Retinal pigment epithelial cell (primary cell): ENCODE measurements at regions not wholly inside any gene's neighbourhood (a gene's known extent, or its start where the extent isn't known, plus 50 kb on each side); places are given as distances from the start of the nearest gene placed in this dataset.

Experiments used
- DNase-seq: peaks from one replicate; pipeline ENCODE4 v3.0.0-alpha.2; 2010; ENCODE audit warnings: low read depth
- H3K4me3 ChIP-seq: 2 replicates; pipeline ENCODE4 v1.5.1; 2011; ENCODE audit warnings: mild to moderate bottlenecking, low read length, control low read depth, moderate library complexity
- CTCF ChIP-seq: conservative IDR thresholded peaks from 2 replicates; pipeline ENCODE4 v1.5.1; 2011; ENCODE audit warnings: low read depth, low read length, control low read depth, inconsistent platforms

- DNase-seq: no peak
- no peak overlapping the region for H3K4me3 ChIP-seq
- no peak for TF ChIP-seq CTCF
Measured at GRCh38 chr3:80994085-80994665, 767.3 kb downstream of the GBE1 start.

DNA sequence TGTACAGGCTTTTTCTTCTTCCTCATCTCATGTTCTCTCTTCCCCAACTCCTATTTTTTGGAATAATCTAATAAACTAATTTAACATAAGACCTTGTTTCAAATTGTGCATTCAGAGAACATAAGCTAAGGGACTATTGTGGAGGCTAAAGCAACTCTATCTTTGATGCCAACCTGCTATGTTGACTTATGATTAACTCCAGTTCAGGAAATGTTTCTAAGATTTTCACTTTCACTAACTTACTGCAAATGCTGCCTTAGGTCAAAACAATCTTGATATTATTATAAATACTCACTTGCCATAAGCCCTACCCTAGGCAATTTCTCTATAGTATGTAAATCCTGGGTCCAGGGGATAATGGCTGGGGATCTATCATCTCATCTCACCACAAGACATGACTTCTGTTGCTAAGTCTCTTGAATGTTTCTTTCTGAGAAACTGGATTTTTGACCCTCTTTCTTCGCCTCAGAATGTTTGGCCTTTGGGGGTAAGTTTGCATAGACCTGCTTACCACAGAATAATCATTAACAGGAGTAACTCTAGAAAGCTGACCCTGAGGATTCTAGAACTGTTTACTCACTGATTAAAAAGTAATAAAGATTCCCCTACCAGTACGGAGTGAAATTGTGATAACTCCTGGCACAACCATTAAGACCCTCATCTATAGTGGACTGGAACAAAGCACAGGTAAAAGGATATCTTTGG lies 768.1 kb downstream of the GBE1 start:
- no peak for TF ChIP-seq CTCF
- DNase-seq: no peak
- no peak overlapping the region for H3K4me3 ChIP-seq

- TF ChIP-seq CTCF: no peak
- no peak for DNase-seq
Measured at GRCh38 chr3:80983753-80984152, 777.7 kb downstream of the GBE1 start.

DNA sequence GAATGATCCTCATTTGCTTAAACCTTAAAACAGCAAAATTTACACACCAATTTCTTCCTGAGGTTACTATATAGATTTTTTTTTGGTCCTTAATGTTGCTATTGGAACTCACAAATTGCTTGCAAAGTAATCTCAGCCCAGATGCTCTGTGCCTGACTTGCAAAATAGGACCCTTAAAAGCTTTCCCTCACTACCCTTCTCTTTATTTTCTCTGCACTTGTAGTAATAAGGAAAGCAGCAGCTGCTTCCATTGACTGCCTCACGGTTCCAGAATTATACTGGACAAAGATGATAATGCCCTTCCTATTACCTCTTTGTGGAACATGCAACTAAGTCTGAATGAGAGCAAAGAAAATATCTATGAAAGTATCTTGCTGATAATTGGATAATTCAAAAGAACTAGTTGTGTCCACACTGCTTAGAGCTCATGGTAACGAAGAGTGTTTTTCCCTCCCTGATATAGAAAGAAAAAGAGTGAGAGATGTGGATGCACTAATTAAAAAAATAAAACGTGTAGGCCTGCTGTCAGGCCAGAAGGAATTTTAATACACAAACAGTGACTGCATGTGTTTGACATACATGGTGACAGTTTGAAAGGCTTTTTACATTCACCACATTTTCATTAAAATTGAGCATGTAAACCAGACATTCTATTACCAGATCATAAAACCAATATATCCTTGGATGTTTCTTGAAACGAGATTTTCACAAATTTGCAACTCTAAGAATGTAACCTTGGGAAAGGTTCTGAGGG lies 783.1 kb downstream of the GBE1 start:
- no peak for TF ChIP-seq CTCF
- no peak for DNase-seq
- H3K4me3 ChIP-seq: no peak overlapping the region

More at GRCh38 chr3:80983753-80984152, 777.7 kb downstream of the GBE1 start:
- no peak overlapping the region for H3K4me3 ChIP-seq

DNA sequence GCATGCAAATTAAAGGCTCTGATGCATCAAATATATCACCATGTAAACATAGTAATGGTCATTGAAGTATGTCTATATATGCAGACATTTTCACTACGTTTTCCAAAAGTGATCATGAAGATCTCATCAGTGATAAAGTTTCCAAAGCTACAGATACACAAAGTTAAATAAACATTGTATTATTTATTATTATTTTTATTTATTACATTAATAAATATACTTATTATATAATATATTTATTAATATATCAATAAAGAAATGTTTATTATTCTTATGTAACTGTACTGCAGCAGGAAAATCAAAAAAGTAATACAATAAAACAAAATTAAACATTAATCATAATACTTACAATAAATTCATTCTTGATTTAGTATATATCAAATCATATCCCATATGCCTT lies 791.2 kb downstream of the GBE1 start:
- no peak for TF ChIP-seq CTCF
- no peak overlapping the region for H3K4me3 ChIP-seq
- DNase-seq: no peak

- TF ChIP-seq CTCF: no peak
- DNase-seq: no peak
- no peak overlapping the region for H3K4me3 ChIP-seq
Measured at GRCh38 chr3:80929576-80929975, 831.9 kb downstream of the GBE1 start.

GRCh38 chr3:80914854-80915253 lies 846.6 kb downstream of the GBE1 start:
- DNase-seq: no peak
- no peak overlapping the region for H3K4me3 ChIP-seq
- no peak for TF ChIP-seq CTCF
